Sigmoid colon (tissue), 4 donors: ENCODE measurements at regions not wholly inside any gene's neighbourhood (a gene's known extent, or its start where the extent isn't known, plus 50 kb on each side); places are given as distances from the start of the nearest gene placed in this dataset.

Experiments used
- POLR2A ChIP-seq, 2 donors: fragments of 450-650 bp; IDR thresholded peaks; one replicate each; pipeline ENCODE4 v1.6.1; 2016; ENCODE audit warnings: antibody characterized with exemption in 2 of 2, mild to moderate bottlenecking in 2 of 2, moderate library complexity in 2 of 2
- POLR2AphosphoS5 ChIP-seq, 4 donors: sonication (generic); formaldehyde crosslinking; IDR thresholded peaks; one replicate each; pipeline ENCODE4 v1.6.1; 2017; ENCODE audit warnings: antibody characterized with exemption in 4 of 4
- TF ChIP-seq, protein P1 (sequence below), 4 experiments: fragments of 450-650 bp in 3 of 4; fragments of 200-600 bp in 1 of 4; IDR thresholded peaks; one replicate each; pipeline ENCODE4 v1.5.1; 2016 to 2019; ENCODE audit warnings: antibody characterized with exemption in 4 of 4, mild to moderate bottlenecking in 3 of 4, moderate library complexity in 2 of 4

DNA sequence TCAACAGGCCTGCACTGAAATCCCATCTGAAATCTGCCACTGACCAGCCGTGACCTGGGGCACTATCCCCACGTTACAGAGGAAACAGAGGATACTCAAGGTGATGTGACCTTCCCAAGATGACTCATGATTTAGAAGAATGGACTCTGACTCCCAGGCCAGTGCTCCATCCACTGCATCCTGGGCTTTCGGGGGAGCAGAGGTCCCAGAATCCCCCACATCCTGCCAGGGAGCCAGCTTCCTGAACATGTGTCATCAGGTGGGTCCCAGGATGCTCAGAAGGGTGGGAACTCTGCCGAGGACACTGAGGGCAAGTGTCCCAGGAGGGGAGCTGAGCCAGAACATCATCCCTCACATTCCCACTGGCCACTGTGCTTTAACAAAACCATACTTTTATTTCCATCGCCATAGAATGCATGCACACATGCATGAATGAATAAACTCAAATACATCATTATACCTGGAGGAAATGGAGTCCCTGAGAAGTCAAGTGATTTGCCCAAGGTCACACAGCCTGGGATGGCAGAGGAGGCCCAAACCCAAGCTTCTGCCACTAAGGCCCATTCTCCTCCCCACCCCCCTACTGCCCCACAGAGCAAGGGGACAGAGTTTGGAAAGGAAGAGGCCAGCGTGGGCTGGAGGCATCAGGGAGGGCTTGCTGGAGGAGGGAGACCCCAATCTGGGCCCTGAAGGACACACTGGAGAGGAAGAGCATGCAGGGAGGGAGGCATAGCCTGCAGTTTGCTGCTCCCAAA, 189.4 kb downstream of the MATN1 start:
- TF ChIP-seq POLR2A (IDR thresholded peaks at IDR 0.05): no peak
- TF ChIP-seq, protein P1, sequence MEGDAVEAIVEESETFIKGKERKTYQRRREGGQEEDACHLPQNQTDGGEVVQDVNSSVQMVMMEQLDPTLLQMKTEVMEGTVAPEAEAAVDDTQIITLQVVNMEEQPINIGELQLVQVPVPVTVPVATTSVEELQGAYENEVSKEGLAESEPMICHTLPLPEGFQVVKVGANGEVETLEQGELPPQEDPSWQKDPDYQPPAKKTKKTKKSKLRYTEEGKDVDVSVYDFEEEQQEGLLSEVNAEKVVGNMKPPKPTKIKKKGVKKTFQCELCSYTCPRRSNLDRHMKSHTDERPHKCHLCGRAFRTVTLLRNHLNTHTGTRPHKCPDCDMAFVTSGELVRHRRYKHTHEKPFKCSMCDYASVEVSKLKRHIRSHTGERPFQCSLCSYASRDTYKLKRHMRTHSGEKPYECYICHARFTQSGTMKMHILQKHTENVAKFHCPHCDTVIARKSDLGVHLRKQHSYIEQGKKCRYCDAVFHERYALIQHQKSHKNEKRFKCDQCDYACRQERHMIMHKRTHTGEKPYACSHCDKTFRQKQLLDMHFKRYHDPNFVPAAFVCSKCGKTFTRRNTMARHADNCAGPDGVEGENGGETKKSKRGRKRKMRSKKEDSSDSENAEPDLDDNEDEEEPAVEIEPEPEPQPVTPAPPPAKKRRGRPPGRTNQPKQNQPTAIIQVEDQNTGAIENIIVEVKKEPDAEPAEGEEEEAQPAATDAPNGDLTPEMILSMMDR (IDR thresholded peaks at IDR 0.05): no peak
- no peak for TF ChIP-seq POLR2AphosphoS5 (IDR thresholded peaks at IDR 0.05)
